ENCODE measurements at regions not wholly inside any gene's neighbourhood (a gene's known extent, or its start where the extent isn't known, plus 50 kb on each side); places are given as distances from the start of the nearest gene placed in this dataset.

GRCh38 chr5:118042076-118042475 is 946.3 kb downstream of the DTWD2 start:
- Histone ChIP-seq H3K9ac (ENCODE audit: insufficient read depth in 1 of 2, low read length in 2 of 2) (no peak overlapping the region), H3K4me3 (no peak overlapping the region), H3K27ac (ENCODE audit: low read depth in 1 of 2, low read length in 1 of 2) (no peak overlapping the region), H3K27me3 (ENCODE audit: control insufficient read depth in 3 of 3, insufficient read depth in 3 of 3, low read length in 2 of 3) (no peaks in the 10 kb centered on the region), H3K9me3 (ENCODE audit: control insufficient read depth in 4 of 4, insufficient read depth in 3 of 4, low read length in 3 of 4) (no peaks in the 10 kb centered on the region), H3K4me1 (ENCODE audit: control insufficient read depth in 5 of 5, insufficient read depth in 5 of 5, low read length in 5 of 5) (no peaks in the 10 kb centered on the region), H3K36me3 (ENCODE audit: control insufficient read depth in 4 of 4, insufficient read depth in 4 of 4, low read length in 4 of 4) (no peaks in the 10 kb centered on the region)
- TF ChIP-seq CTCF (IDR thresholded peaks at IDR 0.05; ENCODE audit: control extremely low read depth, extremely low read depth) = no peak
- ATAC-seq (ENCODE audit: insufficient read depth, low FRiP score) (no peak), DNase-seq (no peak)
- 74 to 80% methylated on average over 2 of the region's 2 CpGs for WGBS, 2 donors

GRCh38 chr5:118040496-118040895 is 947.9 kb downstream of the DTWD2 start:
- Histone ChIP-seq H3K4me3 (no peak overlapping the region), H3K4me1 (ENCODE audit: control insufficient read depth in 5 of 5, insufficient read depth in 5 of 5, low read length in 5 of 5) (no peaks in the 10 kb centered on the region), H3K27ac (ENCODE audit: low read depth in 1 of 2, low read length in 1 of 2) (no peak overlapping the region), H3K9me3 (ENCODE audit: control insufficient read depth in 4 of 4, insufficient read depth in 3 of 4, low read length in 3 of 4) (no peaks in the 10 kb centered on the region), H3K27me3 (ENCODE audit: control insufficient read depth in 3 of 3, insufficient read depth in 3 of 3, low read length in 2 of 3) (no peaks in the 10 kb centered on the region), H3K9ac (ENCODE audit: insufficient read depth in 1 of 2, low read length in 2 of 2) (no peak overlapping the region), H3K36me3 (ENCODE audit: control insufficient read depth in 4 of 4, insufficient read depth in 4 of 4, low read length in 4 of 4) (no peaks in the 10 kb centered on the region)
- no peak for TF ChIP-seq CTCF (IDR thresholded peaks at IDR 0.05; ENCODE audit: control extremely low read depth, extremely low read depth)
- DNase-seq (no peak), ATAC-seq (ENCODE audit: insufficient read depth, low FRiP score) (no peak)
- 68 to 93% methylated on average over 1 of the region's 1 CpG for WGBS, 2 donors

GRCh38 chr5:118033686-118034338 is 954.5 kb downstream of the DTWD2 start:
- DNase-seq = no peak
- TF ChIP-seq CTCF (IDR thresholded peaks at IDR 0.05; ENCODE audit: control extremely low read depth, extremely low read depth) = no peak
- ATAC-seq (ENCODE audit: insufficient read depth, low FRiP score) = no peak
- Histone ChIP-seq H3K9ac (ENCODE audit: insufficient read depth in 1 of 2, low read length in 2 of 2) (no peak overlapping the region), H3K4me3 (no peak overlapping the region), H3K36me3 (ENCODE audit: control insufficient read depth in 4 of 4, insufficient read depth in 4 of 4, low read length in 4 of 4) (no peaks in the 10 kb centered on the region), H3K27ac (ENCODE audit: low read depth in 1 of 2, low read length in 1 of 2) (no peak overlapping the region), H3K4me1 (ENCODE audit: control insufficient read depth in 5 of 5, insufficient read depth in 5 of 5, low read length in 5 of 5) (no peaks in the 10 kb centered on the region), H3K27me3 (ENCODE audit: control insufficient read depth in 3 of 3, insufficient read depth in 3 of 3, low read length in 2 of 3) (no peaks in the 10 kb centered on the region), H3K9me3 (ENCODE audit: control insufficient read depth in 4 of 4, insufficient read depth in 3 of 4, low read length in 3 of 4) (peaks cover 0 to 2% (median 0%) of the 10 kb centered on the region in 4 donors)
- 95 to 96% methylated on average over 31 of the region's 31 CpGs for WGBS, 2 donors

GRCh38 chr5:118029807-118030206 is 958.5 kb downstream of the DTWD2 start:
- Histone ChIP-seq H3K4me1 (ENCODE audit: control insufficient read depth in 5 of 5, insufficient read depth in 5 of 5, low read length in 5 of 5) (no peaks in the 10 kb centered on the region), H3K9me3 (ENCODE audit: control insufficient read depth in 4 of 4, insufficient read depth in 3 of 4, low read length in 3 of 4) (peaks cover 0 to 2% (median 0%) of the 10 kb centered on the region in 4 donors), H3K36me3 (ENCODE audit: control insufficient read depth in 4 of 4, insufficient read depth in 4 of 4, low read length in 4 of 4) (no peaks in the 10 kb centered on the region), H3K9ac (ENCODE audit: insufficient read depth in 1 of 2, low read length in 2 of 2) (no peak overlapping the region), H3K4me3 (no peak overlapping the region), H3K27ac (ENCODE audit: low read depth in 1 of 2, low read length in 1 of 2) (no peak overlapping the region), H3K27me3 (ENCODE audit: control insufficient read depth in 3 of 3, insufficient read depth in 3 of 3, low read length in 2 of 3) (no peaks in the 10 kb centered on the region)
- no peak for TF ChIP-seq CTCF (IDR thresholded peaks at IDR 0.05; ENCODE audit: control extremely low read depth, extremely low read depth)
- DNase-seq (no peak), ATAC-seq (ENCODE audit: insufficient read depth, low FRiP score) (no peak)
- 74 to 75% methylated on average over 1 of the region's 1 CpG for WGBS, 2 donors
